ENCODE measurements at regions not wholly inside any gene's neighbourhood (a gene's known extent, or its start where the extent isn't known, plus 50 kb on each side); places are given as distances from the start of the nearest gene placed in this dataset.

DNA sequence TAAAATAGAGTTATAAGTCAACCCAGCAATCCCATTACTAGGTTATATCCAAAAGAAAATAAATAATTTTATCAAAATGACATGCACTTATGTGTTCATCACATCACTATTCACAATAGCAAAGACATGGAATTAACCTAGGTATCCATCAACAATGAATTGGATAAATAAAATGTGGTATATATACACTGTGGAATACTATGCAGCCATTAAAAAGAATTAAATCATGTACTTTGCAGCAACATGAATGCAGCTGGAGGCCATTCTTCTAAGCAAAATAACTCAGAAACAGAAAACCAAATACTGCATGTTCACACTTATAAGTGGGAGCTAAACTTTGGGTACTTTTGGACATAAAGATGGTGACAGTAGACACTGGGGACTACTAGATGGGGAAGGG lies 626.0 kb downstream of the ADCYAP1 start:
- H3K27me3 Mint-ChIP-seq (ENCODE audit: insufficient read depth), result peaks cover 2% of the 10 kb centered on the region

GRCh38 chr18:1539276-1539675 lies 634.6 kb downstream of the ADCYAP1 start:
- DNase-seq, result no peak
- peaks cover 5% of the 10 kb centered on the region for H3K9me3 ChIP-seq (ENCODE audit: control insufficient read depth, low read length)
- no peaks in the 10 kb centered on the region for H3K27me3 ChIP-seq (ENCODE audit: control insufficient read depth, insufficient read depth, low read length, poor library complexity, severe bottlenecking)
- Mint-ChIP-seq H3K27me3 (ENCODE audit: insufficient read depth) (no peaks in the 10 kb centered on the region), H3K36me3 (ENCODE audit: low read depth) (no peaks in the 10 kb centered on the region), H3K4me1 (peaks cover 4% of the 10 kb centered on the region), H3K27ac (no peak overlapping the region), H3K9me3 (peaks cover 11% of the 10 kb centered on the region), H3K4me3 (no peak overlapping the region)
- H3K4me1 ChIP-seq (ENCODE audit: control insufficient read depth, insufficient read depth, low read length), result no peaks in the 10 kb centered on the region
- H3K4me3 ChIP-seq (ENCODE audit: low read length), result no peak overlapping the region
- no peak overlapping the region for H3K9ac ChIP-seq (ENCODE audit: extremely low read depth, low read length, poor library complexity, severe bottlenecking)
- no peaks in the 10 kb centered on the region for H3K36me3 ChIP-seq (ENCODE audit: control insufficient read depth, insufficient read depth, low read length)
- TF ChIP-seq, protein P1, sequence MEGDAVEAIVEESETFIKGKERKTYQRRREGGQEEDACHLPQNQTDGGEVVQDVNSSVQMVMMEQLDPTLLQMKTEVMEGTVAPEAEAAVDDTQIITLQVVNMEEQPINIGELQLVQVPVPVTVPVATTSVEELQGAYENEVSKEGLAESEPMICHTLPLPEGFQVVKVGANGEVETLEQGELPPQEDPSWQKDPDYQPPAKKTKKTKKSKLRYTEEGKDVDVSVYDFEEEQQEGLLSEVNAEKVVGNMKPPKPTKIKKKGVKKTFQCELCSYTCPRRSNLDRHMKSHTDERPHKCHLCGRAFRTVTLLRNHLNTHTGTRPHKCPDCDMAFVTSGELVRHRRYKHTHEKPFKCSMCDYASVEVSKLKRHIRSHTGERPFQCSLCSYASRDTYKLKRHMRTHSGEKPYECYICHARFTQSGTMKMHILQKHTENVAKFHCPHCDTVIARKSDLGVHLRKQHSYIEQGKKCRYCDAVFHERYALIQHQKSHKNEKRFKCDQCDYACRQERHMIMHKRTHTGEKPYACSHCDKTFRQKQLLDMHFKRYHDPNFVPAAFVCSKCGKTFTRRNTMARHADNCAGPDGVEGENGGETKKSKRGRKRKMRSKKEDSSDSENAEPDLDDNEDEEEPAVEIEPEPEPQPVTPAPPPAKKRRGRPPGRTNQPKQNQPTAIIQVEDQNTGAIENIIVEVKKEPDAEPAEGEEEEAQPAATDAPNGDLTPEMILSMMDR (conservative IDR thresholded peaks at IDR 0.05), result no peak
- no CpG with 5 or more reads among the region's 2 CpGs for WGBS, 2 experiments (ENCODE audit: insufficient coverage in 1 of 2, insufficient read length in 1 of 2)
- no peak overlapping the region for H3K27ac ChIP-seq (ENCODE audit: low read depth, low read length)

More for the DNA sequence above, 626.0 kb downstream of the ADCYAP1 start:
- Mint-ChIP-seq H3K27ac (no peak overlapping the region), H3K4me3 (no peak overlapping the region), H3K36me3 (ENCODE audit: low read depth) (no peaks in the 10 kb centered on the region), H3K4me1 (peaks cover 23% of the 10 kb centered on the region), H3K9me3 (peaks cover 3% of the 10 kb centered on the region)
- Histone ChIP-seq H3K27me3 (ENCODE audit: control insufficient read depth, insufficient read depth, low read length, poor library complexity, severe bottlenecking) (no peaks in the 10 kb centered on the region), H3K4me3 (ENCODE audit: low read length) (no peak overlapping the region), H3K4me1 (ENCODE audit: control insufficient read depth, insufficient read depth, low read length) (peaks cover 7% of the 10 kb centered on the region), H3K27ac (ENCODE audit: low read depth, low read length) (no peak overlapping the region), H3K36me3 (ENCODE audit: control insufficient read depth, insufficient read depth, low read length) (no peaks in the 10 kb centered on the region), H3K9ac (ENCODE audit: extremely low read depth, low read length, poor library complexity, severe bottlenecking) (no peak overlapping the region), H3K9me3 (ENCODE audit: control insufficient read depth, low read length) (no peaks in the 10 kb centered on the region)
- no peak for DNase-seq
- TF ChIP-seq, protein P1 (conservative IDR thresholded peaks at IDR 0.05), result no peak

DNA sequence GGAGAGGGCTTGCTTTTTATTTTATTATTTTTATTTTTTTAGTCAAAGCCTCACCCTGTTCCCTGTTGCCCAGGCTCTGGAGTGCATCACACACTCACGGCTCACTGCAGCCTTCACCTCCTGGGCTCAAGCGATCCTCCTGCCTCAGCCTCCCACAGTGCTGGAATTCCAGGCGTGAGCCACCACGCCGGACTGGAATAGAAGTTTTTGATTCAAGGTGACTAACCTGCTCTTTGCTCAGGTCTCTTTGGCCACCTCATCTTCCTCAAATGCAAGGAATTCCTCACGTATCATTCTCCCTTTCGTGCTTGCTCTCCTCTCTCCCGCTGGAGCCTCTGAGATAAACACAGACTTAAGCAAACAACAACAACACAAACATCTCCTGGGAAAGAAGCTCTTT lies 636.8 kb downstream of the ADCYAP1 start:
- H3K9ac ChIP-seq (ENCODE audit: extremely low read depth, low read length, poor library complexity, severe bottlenecking), result no peak overlapping the region
- no peaks in the 10 kb centered on the region for H3K4me1 ChIP-seq (ENCODE audit: control insufficient read depth, insufficient read depth, low read length)
- no peaks in the 10 kb centered on the region for H3K36me3 Mint-ChIP-seq (ENCODE audit: low read depth)
- no peak for DNase-seq
- H3K4me3 Mint-ChIP-seq, result no peak overlapping the region
- peaks cover 2% of the 10 kb centered on the region for H3K9me3 ChIP-seq (ENCODE audit: control insufficient read depth, low read length)
- no peak overlapping the region for H3K4me3 ChIP-seq (ENCODE audit: low read length)
- no peak overlapping the region for H3K27ac ChIP-seq (ENCODE audit: low read depth, low read length)
- H3K27ac Mint-ChIP-seq, result peak overlapping the region; percentile 52
- H3K27me3 Mint-ChIP-seq (ENCODE audit: insufficient read depth), result no peaks in the 10 kb centered on the region
- peaks cover 9% of the 10 kb centered on the region for H3K9me3 Mint-ChIP-seq
- 80 to 87% methylated on average over 7 to 8 of the region's 8 CpGs for WGBS, 2 experiments (ENCODE audit: insufficient coverage in 1 of 2, insufficient read length in 1 of 2)
- H3K36me3 ChIP-seq (ENCODE audit: control insufficient read depth, insufficient read depth, low read length), result no peaks in the 10 kb centered on the region
- peaks cover 4% of the 10 kb centered on the region for H3K4me1 Mint-ChIP-seq
- no peaks in the 10 kb centered on the region for H3K27me3 ChIP-seq (ENCODE audit: control insufficient read depth, insufficient read depth, low read length, poor library complexity, severe bottlenecking)
- TF ChIP-seq, protein P1 (conservative IDR thresholded peaks at IDR 0.05), result no peak
